ENCODE measurements at regions not wholly inside any gene's neighbourhood (a gene's known extent, or its start where the extent isn't known, plus 50 kb on each side); places are given as distances from the start of the nearest gene placed in this dataset.

GRCh38 chr13:37344056-37344455 lies 238.6 kb upstream of the CSNK1A1L start:
- H3K27me3 ChIP-seq = no peaks in the 10 kb centered on the region
- H3K9me3 ChIP-seq = no peaks in the 10 kb centered on the region
- 14 to 26% methylated on average over 3 of the region's 3 CpGs for WGBS, 2 donors
- H3K4me3 ChIP-seq = no peak overlapping the region
- no peaks in the 10 kb centered on the region for H3K36me3 ChIP-seq
- no peak for DNase-seq
- no peak overlapping the region for H3K27ac ChIP-seq
- TF ChIP-seq POLR2A (IDR thresholded peaks at IDR 0.05) = no peak
- TF ChIP-seq CTCF (IDR thresholded peaks at IDR 0.05) = no peak
- intact Hi-C loops (cut with DNase I) = no loop called here
- H3K4me1 ChIP-seq = no peaks in the 10 kb centered on the region

- H3K9me3 ChIP-seq = no peaks in the 10 kb centered on the region
- no peak for TF ChIP-seq POLR2A (IDR thresholded peaks at IDR 0.05)
- TF ChIP-seq CTCF (IDR thresholded peaks at IDR 0.05) = no peak
- no peaks in the 10 kb centered on the region for H3K27me3 ChIP-seq
- intact Hi-C loops (cut with DNase I) = no loop called here
- WGBS, 2 donors = 84 to 95% methylated on average over 4 to 5 of the region's 6 CpGs
- H3K4me3 ChIP-seq = no peak overlapping the region
- H3K27ac ChIP-seq = no peak overlapping the region
- H3K36me3 ChIP-seq = no peaks in the 10 kb centered on the region
- no peaks in the 10 kb centered on the region for H3K4me1 ChIP-seq
- DNase-seq = no peak
Measured at GRCh38 chr13:37342205-37342604, 236.7 kb upstream of the CSNK1A1L start.

GRCh38 chr13:37340901-37341670 lies 235.6 kb upstream of the CSNK1A1L start:
- 80 to 88% methylated on average over 4 to 7 of the region's 7 CpGs for WGBS, 2 donors
- H3K4me1 ChIP-seq = no peaks in the 10 kb centered on the region
- H3K4me3 ChIP-seq = no peak overlapping the region
- H3K27me3 ChIP-seq = no peaks in the 10 kb centered on the region
- intact Hi-C loops (cut with DNase I) = no loop called here
- TF ChIP-seq CTCF (IDR thresholded peaks at IDR 0.05) = no peak
- no peak for TF ChIP-seq POLR2A (IDR thresholded peaks at IDR 0.05)
- H3K9me3 ChIP-seq = no peaks in the 10 kb centered on the region
- DNase-seq = no peak
- H3K27ac ChIP-seq = no peak overlapping the region
- no peaks in the 10 kb centered on the region for H3K36me3 ChIP-seq

- Histone ChIP-seq H3K27ac (no peak overlapping the region), H3K4me3 (no peak overlapping the region), H3K36me3 (no peaks in the 10 kb centered on the region), H3K27me3 (no peaks in the 10 kb centered on the region), H3K4me1 (no peaks in the 10 kb centered on the region), H3K9me3 (no peaks in the 10 kb centered on the region)
- 62 to 70% methylated on average over 2 of the region's 2 CpGs for WGBS, 2 donors
- intact Hi-C loops (cut with DNase I) = no loop called here
- no peak for DNase-seq
- TF ChIP-seq CTCF (IDR thresholded peaks at IDR 0.05) (no peak), POLR2A (IDR thresholded peaks at IDR 0.05) (no peak)
Measured at GRCh38 chr13:37339386-37339735, 233.9 kb upstream of the CSNK1A1L start.

GRCh38 chr13:37338726-37339385 lies 233.4 kb upstream of the CSNK1A1L start:
- DNase-seq = no peak
- intact Hi-C loops (cut with DNase I) = no loop called here
- Histone ChIP-seq H3K4me1 (no peaks in the 10 kb centered on the region), H3K27me3 (no peaks in the 10 kb centered on the region), H3K9me3 (no peaks in the 10 kb centered on the region), H3K36me3 (no peaks in the 10 kb centered on the region), H3K27ac (no peak overlapping the region), H3K4me3 (no peak overlapping the region)
- WGBS, 2 donors = 45 to 49% methylated on average over 5 of the region's 5 CpGs
- TF ChIP-seq POLR2A (IDR thresholded peaks at IDR 0.05) = no peak
- no peak for TF ChIP-seq CTCF (IDR thresholded peaks at IDR 0.05)

All from esophagus squamous epithelium (tissue), 5 donors.